ENCODE measurements at regions not wholly inside any gene's neighbourhood (a gene's known extent, or its start where the extent isn't known, plus 50 kb on each side); places are given as distances from the start of the nearest gene placed in this dataset.
A peak's percentile ranks its signal among the peaks of the same experiment; 100 is the strongest.

DNA sequence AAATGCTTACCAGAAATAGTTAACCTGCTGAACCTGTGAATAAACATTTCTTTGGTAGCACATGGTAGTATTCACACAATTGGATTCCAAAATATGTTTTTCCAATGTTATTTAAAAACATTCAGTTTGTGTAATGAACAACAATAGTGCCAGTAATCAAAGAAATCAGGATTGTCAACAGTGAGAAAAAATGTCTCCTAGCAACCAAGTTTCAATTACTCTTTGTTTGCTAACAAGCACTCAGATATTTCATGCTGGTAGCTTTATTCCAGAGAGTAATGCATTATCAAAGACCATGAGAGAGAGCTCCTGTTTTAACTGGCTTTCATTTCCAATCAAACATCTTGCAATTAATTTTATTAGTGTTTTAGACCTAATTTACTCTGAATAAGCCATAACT is 768.1 kb upstream of the GRAMD2B start:
- H3K27ac ChIP-seq (ENCODE audit: low read depth in 1 of 2, low read length in 2 of 2), result no peak overlapping the region
- no peaks in the 10 kb centered on the region for H3K36me3 ChIP-seq (ENCODE audit: control insufficient read depth in 1 of 2, insufficient read depth in 2 of 2, low read length in 1 of 2)
- H3K9me3 ChIP-seq (ENCODE audit: control insufficient read depth, low read length), result no peaks in the 10 kb centered on the region
- H3K4me3 ChIP-seq (ENCODE audit: low read length in 2 of 2), result no peak overlapping the region
- intact Hi-C loops (cut with DNase I), result no loop called here
- no peaks in the 10 kb centered on the region for H3K4me1 ChIP-seq (ENCODE audit: control insufficient read depth in 1 of 2, insufficient read depth in 2 of 2, low read length in 2 of 2)
- no peaks in the 10 kb centered on the region for H3K27me3 ChIP-seq (ENCODE audit: control insufficient read depth in 1 of 2, insufficient read depth in 2 of 2, low read length in 1 of 2)
- ATAC-seq (ENCODE audit: low FRiP score), result no peak
- DNase-seq, result no peak

GRCh38 chr5:125657936-125658335 is 765.3 kb upstream of the GRAMD2B start:
- Histone ChIP-seq H3K27me3 (ENCODE audit: control insufficient read depth in 1 of 2, insufficient read depth in 2 of 2, low read length in 1 of 2) (no peaks in the 10 kb centered on the region), H3K27ac (ENCODE audit: low read depth in 1 of 2, low read length in 2 of 2) (no peak overlapping the region), H3K4me3 (ENCODE audit: low read length in 2 of 2) (no peak overlapping the region), H3K9me3 (ENCODE audit: control insufficient read depth, low read length) (no peaks in the 10 kb centered on the region), H3K4me1 (ENCODE audit: control insufficient read depth in 1 of 2, insufficient read depth in 2 of 2, low read length in 2 of 2) (no peaks in the 10 kb centered on the region), H3K36me3 (ENCODE audit: control insufficient read depth in 1 of 2, insufficient read depth in 2 of 2, low read length in 1 of 2) (no peaks in the 10 kb centered on the region)
- intact Hi-C loops (cut with DNase I), result no loop called here
- 77 to 86% methylated on average over 2 of the region's 2 CpGs for WGBS, 2 donors
- ATAC-seq (ENCODE audit: low FRiP score) (no peak), DNase-seq (no peak)

- intact Hi-C loops (cut with DNase I), result no loop called here
- WGBS, 2 donors, result 31 to 33% methylated on average over 2 of the region's 2 CpGs
- no peak overlapping the region for H3K27ac ChIP-seq (ENCODE audit: low read depth in 1 of 2, low read length in 2 of 2)
- ATAC-seq (ENCODE audit: low FRiP score) (peak; percentile 46), DNase-seq (no peak)
- no peaks in the 10 kb centered on the region for H3K27me3 ChIP-seq (ENCODE audit: control insufficient read depth in 1 of 2, insufficient read depth in 2 of 2, low read length in 1 of 2)
- H3K4me3 ChIP-seq (ENCODE audit: low read length in 2 of 2), result no peak overlapping the region
- no peaks in the 10 kb centered on the region for H3K9me3 ChIP-seq (ENCODE audit: control insufficient read depth, low read length)
- H3K4me1 ChIP-seq (ENCODE audit: control insufficient read depth in 1 of 2, insufficient read depth in 2 of 2, low read length in 2 of 2), result no peaks in the 10 kb centered on the region
- no peaks in the 10 kb centered on the region for H3K36me3 ChIP-seq (ENCODE audit: control insufficient read depth in 1 of 2, insufficient read depth in 2 of 2, low read length in 1 of 2)
Observed at GRCh38 chr5:125659316-125660023, 763.7 kb upstream of the GRAMD2B start.

GRCh38 chr5:125660231-125660895 is 762.8 kb upstream of the GRAMD2B start:
- Histone ChIP-seq H3K9me3 (ENCODE audit: control insufficient read depth, low read length) (no peaks in the 10 kb centered on the region), H3K36me3 (ENCODE audit: control insufficient read depth in 1 of 2, insufficient read depth in 2 of 2, low read length in 1 of 2) (no peaks in the 10 kb centered on the region), H3K4me3 (ENCODE audit: low read length in 2 of 2) (no peak overlapping the region), H3K27me3 (ENCODE audit: control insufficient read depth in 1 of 2, insufficient read depth in 2 of 2, low read length in 1 of 2) (no peaks in the 10 kb centered on the region), H3K4me1 (ENCODE audit: control insufficient read depth in 1 of 2, insufficient read depth in 2 of 2, low read length in 2 of 2) (no peaks in the 10 kb centered on the region), H3K27ac (ENCODE audit: low read depth in 1 of 2, low read length in 2 of 2) (no peak overlapping the region)
- intact Hi-C loops (cut with DNase I), result no loop called here
- ATAC-seq (ENCODE audit: low FRiP score) (peak; percentile 43), DNase-seq (no peak)
- WGBS, 2 donors, result 87 to 93% methylated on average over 1 of the region's 1 CpG

DNA sequence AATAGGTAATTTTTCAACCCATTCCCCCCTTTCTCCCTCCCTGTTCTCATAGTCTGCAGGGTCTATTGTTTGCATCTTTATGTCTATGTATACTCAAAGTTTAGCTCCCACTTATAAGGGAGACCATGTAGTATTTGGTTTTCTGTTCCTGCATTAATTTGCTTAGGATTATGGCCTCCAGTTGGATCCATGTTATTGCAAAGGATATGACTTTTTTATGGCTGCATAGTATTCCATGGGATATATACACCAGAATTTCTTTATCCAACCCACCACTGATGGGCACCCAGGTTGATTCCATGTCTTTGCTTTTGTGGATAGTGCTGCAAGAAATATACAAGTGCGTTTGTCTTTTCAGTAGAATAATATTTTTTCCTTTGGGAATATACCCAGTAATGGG is 761.6 kb upstream of the GRAMD2B start:
- no peak overlapping the region for H3K4me3 ChIP-seq (ENCODE audit: low read length in 2 of 2)
- WGBS, 2 donors, result 95 to 96% methylated on average over 1 of the region's 1 CpG
- ATAC-seq (ENCODE audit: low FRiP score) (no peak), DNase-seq (no peak)
- no peak overlapping the region for H3K27ac ChIP-seq (ENCODE audit: low read depth in 1 of 2, low read length in 2 of 2)
- no peaks in the 10 kb centered on the region for H3K36me3 ChIP-seq (ENCODE audit: control insufficient read depth in 1 of 2, insufficient read depth in 2 of 2, low read length in 1 of 2)
- no peaks in the 10 kb centered on the region for H3K4me1 ChIP-seq (ENCODE audit: control insufficient read depth in 1 of 2, insufficient read depth in 2 of 2, low read length in 2 of 2)
- no peaks in the 10 kb centered on the region for H3K9me3 ChIP-seq (ENCODE audit: control insufficient read depth, low read length)
- intact Hi-C loops (cut with DNase I), result no loop called here
- H3K27me3 ChIP-seq (ENCODE audit: control insufficient read depth in 1 of 2, insufficient read depth in 2 of 2, low read length in 1 of 2), result no peaks in the 10 kb centered on the region

- intact Hi-C loops (cut with DNase I), result no loop called here
- no peak for ATAC-seq (ENCODE audit: low FRiP score)
- no peaks in the 10 kb centered on the region for H3K36me3 ChIP-seq (ENCODE audit: control insufficient read depth in 1 of 2, insufficient read depth in 2 of 2, low read length in 1 of 2)
- DNase-seq, result no peak
- no peak overlapping the region for H3K4me3 ChIP-seq (ENCODE audit: low read length in 2 of 2)
- no peaks in the 10 kb centered on the region for H3K27me3 ChIP-seq (ENCODE audit: control insufficient read depth in 1 of 2, insufficient read depth in 2 of 2, low read length in 1 of 2)
- H3K9me3 ChIP-seq (ENCODE audit: control insufficient read depth, low read length), result no peaks in the 10 kb centered on the region
- no peaks in the 10 kb centered on the region for H3K4me1 ChIP-seq (ENCODE audit: control insufficient read depth in 1 of 2, insufficient read depth in 2 of 2, low read length in 2 of 2)
- no peak overlapping the region for H3K27ac ChIP-seq (ENCODE audit: low read depth in 1 of 2, low read length in 2 of 2)
Observed at GRCh38 chr5:125668884-125669283, 754.3 kb upstream of the GRAMD2B start.

GRCh38 chr5:125673359-125673950 is 749.8 kb upstream of the GRAMD2B start:
- Histone ChIP-seq H3K4me3 (ENCODE audit: low read length in 2 of 2) (no peak overlapping the region), H3K9me3 (ENCODE audit: control insufficient read depth, low read length) (no peaks in the 10 kb centered on the region), H3K36me3 (ENCODE audit: control insufficient read depth in 1 of 2, insufficient read depth in 2 of 2, low read length in 1 of 2) (no peaks in the 10 kb centered on the region), H3K27me3 (ENCODE audit: control insufficient read depth in 1 of 2, insufficient read depth in 2 of 2, low read length in 1 of 2) (no peaks in the 10 kb centered on the region), H3K27ac (ENCODE audit: low read depth in 1 of 2, low read length in 2 of 2) (no peak overlapping the region), H3K4me1 (ENCODE audit: control insufficient read depth in 1 of 2, insufficient read depth in 2 of 2, low read length in 2 of 2) (no peaks in the 10 kb centered on the region)
- DNase-seq (no peak), ATAC-seq (ENCODE audit: low FRiP score) (no peak)
- intact Hi-C loops (cut with DNase I), result no loop called here
- 87 to 91% methylated on average over 4 of the region's 4 CpGs for WGBS, 2 donors

- Histone ChIP-seq H3K27ac (ENCODE audit: low read depth in 1 of 2, low read length in 2 of 2) (no peak overlapping the region), H3K27me3 (ENCODE audit: control insufficient read depth in 1 of 2, insufficient read depth in 2 of 2, low read length in 1 of 2) (no peaks in the 10 kb centered on the region), H3K9me3 (ENCODE audit: control insufficient read depth, low read length) (no peaks in the 10 kb centered on the region), H3K4me3 (ENCODE audit: low read length in 2 of 2) (no peak overlapping the region), H3K36me3 (ENCODE audit: control insufficient read depth in 1 of 2, insufficient read depth in 2 of 2, low read length in 1 of 2) (no peaks in the 10 kb centered on the region), H3K4me1 (ENCODE audit: control insufficient read depth in 1 of 2, insufficient read depth in 2 of 2, low read length in 2 of 2) (no peaks in the 10 kb centered on the region)
- DNase-seq, result no peak
- no peak for ATAC-seq (ENCODE audit: low FRiP score)
- WGBS, 2 donors, result 98 to 100% methylated on average over 1 of the region's 1 CpG
- intact Hi-C loops (cut with DNase I), result no loop called here
Observed at GRCh38 chr5:125679522-125679921, 743.7 kb upstream of the GRAMD2B start.

- intact Hi-C loops (cut with DNase I), result no loop called here
- DNase-seq (no peak), ATAC-seq (ENCODE audit: low FRiP score) (no peak)
- H3K27me3 ChIP-seq (ENCODE audit: control insufficient read depth in 1 of 2, insufficient read depth in 2 of 2, low read length in 1 of 2), result no peaks in the 10 kb centered on the region
- H3K4me1 ChIP-seq (ENCODE audit: control insufficient read depth in 1 of 2, insufficient read depth in 2 of 2, low read length in 2 of 2), result no peaks in the 10 kb centered on the region
- no peaks in the 10 kb centered on the region for H3K9me3 ChIP-seq (ENCODE audit: control insufficient read depth, low read length)
- no peak overlapping the region for H3K27ac ChIP-seq (ENCODE audit: low read depth in 1 of 2, low read length in 2 of 2)
- H3K36me3 ChIP-seq (ENCODE audit: control insufficient read depth in 1 of 2, insufficient read depth in 2 of 2, low read length in 1 of 2), result no peaks in the 10 kb centered on the region
- no peak overlapping the region for H3K4me3 ChIP-seq (ENCODE audit: low read length in 2 of 2)
Observed at GRCh38 chr5:125683669-125684068, 739.5 kb upstream of the GRAMD2B start.
